Aorta (tissue), 5 donors: ENCODE measurements at regions not wholly inside any gene's neighbourhood (a gene's known extent, or its start where the extent isn't known, plus 50 kb on each side); places are given as distances from the start of the nearest gene placed in this dataset.

Experiments
- ATAC-seq: fragments of 200-7000 bp; cut with Tn5 transposase; one replicate; pipeline ENCODE4 v1.9.1; 2022; ENCODE audit warnings: moderate library complexity; ENCODE audit not compliant: low FRiP score
- DNase-seq, 2 donors: peaks; one replicate each; pipeline ENCODE4 v3.0.0-alpha.2; 2020
- H3K27ac ChIP-seq, 2 donors: one replicate each; pipeline ENCODE4 v1.5.1; 2013; ENCODE audit warnings: low read length in 2 of 2, mild to moderate bottlenecking in 2 of 2, moderate library complexity in 2 of 2, control low read depth in 1 of 2, inconsistent platforms in 1 of 2, low read depth in 1 of 2
- H3K27me3 ChIP-seq, 2 donors: one replicate each; pipeline ENCODE4 v1.6.1; 2013; ENCODE audit warnings: control low read depth in 1 of 2, low read length in 1 of 2, mild to moderate bottlenecking in 1 of 2, moderate library complexity in 1 of 2; ENCODE audit not compliant: insufficient read depth in 2 of 2, control insufficient read depth in 1 of 2
- H3K36me3 ChIP-seq, 2 donors: one replicate each; pipeline ENCODE4 v1.6.1; 2013; ENCODE audit warnings: control low read depth in 1 of 2, low read length in 1 of 2, mild to moderate bottlenecking in 1 of 2; ENCODE audit not compliant: insufficient read depth in 2 of 2, control insufficient read depth in 1 of 2
- H3K4me1 ChIP-seq, 2 donors: one replicate each; pipeline ENCODE4 v1.6.1; 2013; ENCODE audit warnings: low read length in 2 of 2, control low read depth in 1 of 2, mild to moderate bottlenecking in 1 of 2, moderate library complexity in 1 of 2; ENCODE audit not compliant: insufficient read depth in 2 of 2, control insufficient read depth in 1 of 2
- H3K4me3 ChIP-seq, 2 donors: one replicate each; pipeline ENCODE4 v1.5.1; 2013; ENCODE audit warnings: low read length in 2 of 2, control low read depth in 1 of 2, mild to moderate bottlenecking in 1 of 2
- H3K9me3 ChIP-seq: one replicate; pipeline ENCODE4 v1.6.1; 2013; ENCODE audit warnings: mild to moderate bottlenecking, low read length; ENCODE audit not compliant: control insufficient read depth
- WGBS, 2 donors: extraction: QIAGEN DNeasy Blood & Tissue Kit; methylation state at CpG; one replicate each; pipeline ENCODE4 v1.1.7; 2013; 5-methylcytosine and 5-hydroxymethylcytosine counted together
- intact Hi-C, 2 donors: fragments of 100-400 bp; cut with DNase I; formaldehyde crosslinking; loops; one replicate each; pipeline versions ENCODE4 v1.14.2 to v1.15.0; 2022
- donor health status: healthy with polysubstance abuse.
- donor health status: Bipolar disorder and iron deficiency.
- donor health status: DM: no; HTN: no; CAD: no.
- donor health status: DM: no; HTN: no; CAD: no.
- donor health status: DM: yes; HTN: yes; CAD: no.

DNA sequence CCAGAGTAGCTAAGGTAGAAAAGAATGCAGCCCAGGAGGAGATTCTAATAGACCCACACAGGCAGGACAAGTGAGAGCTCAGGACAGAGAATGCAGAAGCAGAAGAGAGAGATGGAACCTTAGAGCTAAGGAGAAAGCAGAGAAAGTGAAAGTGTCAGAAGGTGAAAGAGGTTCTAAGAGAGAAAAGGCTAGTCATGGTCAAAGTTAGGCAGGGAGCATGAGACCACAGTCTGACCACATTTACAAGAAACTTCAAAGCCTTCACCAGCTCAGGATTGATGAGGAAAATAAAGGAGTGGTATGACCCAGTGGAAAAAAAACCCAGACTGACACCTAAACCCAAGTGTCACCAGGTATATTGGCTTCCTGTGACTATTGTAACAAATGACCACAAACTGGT lies 131.8 kb upstream of the WDR11 start:
- H3K4me3 ChIP-seq, result no peak overlapping the region
- no peaks in the 10 kb centered on the region for H3K9me3 ChIP-seq
- H3K4me1 ChIP-seq, result no peaks in the 10 kb centered on the region
- no peaks in the 10 kb centered on the region for H3K36me3 ChIP-seq
- DNase-seq, result no peak
- intact Hi-C loops, result no loop called here
- ATAC-seq, result no peak
- H3K27ac ChIP-seq, result no peak overlapping the region
- peaks cover 0 to 2% of the 10 kb centered on the region in 2 donors for H3K27me3 ChIP-seq

DNA sequence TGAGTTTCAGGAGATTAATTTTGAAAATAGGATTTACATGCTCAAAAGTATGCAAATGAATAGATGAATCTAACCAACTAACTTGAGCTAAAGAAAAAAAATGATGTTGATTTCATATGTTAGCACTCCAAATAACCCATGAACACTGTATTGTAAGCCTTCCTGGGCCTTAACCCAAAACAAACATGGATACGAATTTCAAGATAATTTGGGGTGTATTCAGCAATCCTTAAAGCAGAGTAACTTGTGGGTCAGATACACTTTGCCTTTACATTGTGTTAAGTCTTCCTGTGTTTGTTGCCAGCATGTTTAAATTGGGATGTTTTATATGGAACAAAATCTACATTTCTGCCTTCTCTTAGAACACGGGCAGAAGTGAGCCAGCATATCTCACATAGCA lies 124.2 kb upstream of the WDR11 start:
- H3K4me3 ChIP-seq, result no peak overlapping the region
- H3K4me1 ChIP-seq, result no peaks in the 10 kb centered on the region
- H3K27ac ChIP-seq, result no peak overlapping the region
- H3K36me3 ChIP-seq, result no peaks in the 10 kb centered on the region
- 3 to 6% methylated on average over 2 of the region's 2 CpGs for WGBS, 2 donors
- H3K9me3 ChIP-seq, result no peaks in the 10 kb centered on the region
- no peak for DNase-seq
- no peak for ATAC-seq
- H3K27me3 ChIP-seq, result peaks cover 0 to 2% of the 10 kb centered on the region in 2 donors
- intact Hi-C loops, result no loop called here

DNA sequence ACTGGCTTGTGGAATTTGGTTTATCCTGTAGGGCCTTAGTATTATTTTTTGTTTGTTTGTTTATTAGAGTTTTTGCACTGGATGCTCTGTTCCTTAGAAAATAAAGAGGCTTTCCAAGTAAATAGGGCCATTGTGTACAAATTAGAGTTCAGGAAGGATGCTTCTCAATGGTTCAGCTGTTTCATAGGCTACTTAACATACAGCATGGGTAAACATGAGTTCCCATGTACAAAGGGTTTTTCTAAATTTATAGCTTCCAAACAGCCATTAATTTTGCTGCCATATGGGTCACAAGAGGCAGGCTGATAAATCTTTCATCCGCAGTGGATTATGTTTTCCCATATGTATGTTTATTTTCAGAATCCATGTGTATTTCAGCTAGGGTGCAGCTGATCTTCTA lies 121.6 kb upstream of the WDR11 start:
- no peak overlapping the region for H3K27ac ChIP-seq
- ATAC-seq (no peak), DNase-seq (no peak)
- WGBS, 2 donors, result 10 to 29% methylated on average over 1 of the region's 1 CpG
- intact Hi-C loops, result no loop called here
- H3K4me3 ChIP-seq, result no peak overlapping the region
- H3K9me3 ChIP-seq, result no peaks in the 10 kb centered on the region
- no peaks in the 10 kb centered on the region for H3K36me3 ChIP-seq
- no peaks in the 10 kb centered on the region for H3K27me3 ChIP-seq
- no peaks in the 10 kb centered on the region for H3K4me1 ChIP-seq

DNA sequence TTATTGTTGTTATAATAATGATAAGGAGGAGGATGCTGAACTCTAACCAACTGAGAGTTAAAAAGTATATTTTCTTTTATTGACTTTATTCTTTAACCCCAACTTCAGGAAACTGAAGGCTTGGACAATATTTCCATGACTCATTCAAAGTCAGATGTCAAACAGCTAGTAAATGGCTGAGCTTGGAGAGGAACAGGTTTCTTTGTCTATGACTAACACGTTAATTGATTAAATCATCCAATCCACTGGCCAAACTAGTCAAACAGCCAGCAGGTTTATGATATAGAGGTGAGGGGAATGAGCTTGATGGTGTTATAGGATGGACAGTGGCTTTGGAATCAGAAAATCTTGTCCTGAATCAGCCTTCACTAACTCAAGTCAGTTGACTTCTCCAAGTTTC lies 119.1 kb upstream of the WDR11 start:
- no peak overlapping the region for H3K4me3 ChIP-seq
- H3K9me3 ChIP-seq, result no peaks in the 10 kb centered on the region
- ATAC-seq, result no peak
- no peaks in the 10 kb centered on the region for H3K36me3 ChIP-seq
- H3K27me3 ChIP-seq, result no peaks in the 10 kb centered on the region
- WGBS, 2 donors, result 66 to 68% methylated on average over 1 of the region's 1 CpG
- DNase-seq, result no peak
- H3K4me1 ChIP-seq, result no peaks in the 10 kb centered on the region
- intact Hi-C loops, result no loop called here
- H3K27ac ChIP-seq, result no peak overlapping the region

DNA sequence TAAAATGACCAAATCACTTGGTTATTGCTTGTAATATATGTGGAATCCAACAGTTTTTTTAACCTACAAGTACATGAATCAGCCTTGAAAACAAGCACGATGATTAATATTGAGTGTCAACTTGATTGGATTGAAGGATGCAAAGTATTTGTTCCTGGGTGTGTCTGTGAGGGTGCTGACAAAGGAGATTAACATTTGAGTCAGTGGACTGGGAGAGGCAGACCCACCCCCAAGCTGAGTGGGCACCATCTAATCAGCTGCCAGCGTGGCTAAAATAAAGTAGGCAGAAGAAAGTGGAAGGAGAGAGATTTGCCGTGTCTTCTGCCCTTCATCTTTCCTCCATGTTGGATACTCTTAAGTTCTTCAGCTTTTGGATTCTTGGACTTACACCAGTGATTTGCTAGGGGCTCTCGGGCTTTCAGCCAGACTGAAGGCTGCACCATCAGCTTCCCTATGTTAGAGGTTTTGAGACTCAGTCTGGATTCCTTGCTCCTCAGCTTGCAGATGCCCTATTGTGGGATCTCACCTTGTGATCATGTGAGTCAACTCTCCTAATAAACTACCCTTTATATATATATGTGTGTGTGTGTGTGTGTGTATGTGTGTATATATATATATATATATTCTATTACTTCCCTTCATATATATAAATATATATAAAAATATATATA lies 118.4 kb upstream of the WDR11 start:
- ATAC-seq, result no peak
- intact Hi-C loops, result no loop called here
- no peak overlapping the region for H3K27ac ChIP-seq
- no peaks in the 10 kb centered on the region for H3K36me3 ChIP-seq
- H3K27me3 ChIP-seq, result no peaks in the 10 kb centered on the region
- no peak for DNase-seq
- H3K9me3 ChIP-seq, result no peaks in the 10 kb centered on the region
- H3K4me3 ChIP-seq, result no peak overlapping the region
- no peaks in the 10 kb centered on the region for H3K4me1 ChIP-seq
- 87 to 90% methylated on average over 4 of the region's 4 CpGs for WGBS, 2 donors

DNA sequence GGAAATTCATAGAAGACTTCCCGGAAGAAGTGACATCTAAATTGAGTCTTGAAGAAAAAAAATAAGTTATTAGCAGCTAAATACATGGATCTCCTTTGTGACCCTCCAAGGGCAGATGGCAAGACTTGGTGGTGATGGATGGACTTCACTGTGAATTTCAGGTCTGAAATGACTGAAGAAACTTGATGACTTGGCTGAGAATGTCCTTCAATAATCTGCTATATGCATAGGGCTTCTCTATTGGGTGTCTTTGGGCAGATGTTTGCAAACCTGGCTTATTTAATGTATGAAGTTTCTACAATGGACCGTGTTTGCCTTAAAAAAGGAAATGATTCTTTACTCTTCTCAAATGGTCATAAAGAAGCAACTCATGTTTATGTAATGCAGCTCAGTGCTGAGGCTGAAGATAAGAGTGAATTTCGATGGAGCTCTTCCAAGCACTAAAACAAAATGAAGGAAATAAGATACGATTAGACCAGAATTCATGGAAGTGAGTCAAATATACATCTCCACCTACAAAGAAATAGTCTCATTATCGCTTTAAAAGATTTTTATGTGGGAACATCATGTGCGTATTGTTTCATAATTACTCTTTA lies 116.6 kb upstream of the WDR11 start:
- DNase-seq, result no peak
- 57% methylated on average over 6 of the region's 6 CpGs for WGBS, 2 donors
- H3K27ac ChIP-seq, result no peak overlapping the region
- intact Hi-C loops, result no loop called here
- no peaks in the 10 kb centered on the region for H3K27me3 ChIP-seq
- H3K4me3 ChIP-seq, result no peak overlapping the region
- H3K9me3 ChIP-seq, result no peaks in the 10 kb centered on the region
- H3K36me3 ChIP-seq, result no peaks in the 10 kb centered on the region
- no peaks in the 10 kb centered on the region for H3K4me1 ChIP-seq
- ATAC-seq, result no peak

DNA sequence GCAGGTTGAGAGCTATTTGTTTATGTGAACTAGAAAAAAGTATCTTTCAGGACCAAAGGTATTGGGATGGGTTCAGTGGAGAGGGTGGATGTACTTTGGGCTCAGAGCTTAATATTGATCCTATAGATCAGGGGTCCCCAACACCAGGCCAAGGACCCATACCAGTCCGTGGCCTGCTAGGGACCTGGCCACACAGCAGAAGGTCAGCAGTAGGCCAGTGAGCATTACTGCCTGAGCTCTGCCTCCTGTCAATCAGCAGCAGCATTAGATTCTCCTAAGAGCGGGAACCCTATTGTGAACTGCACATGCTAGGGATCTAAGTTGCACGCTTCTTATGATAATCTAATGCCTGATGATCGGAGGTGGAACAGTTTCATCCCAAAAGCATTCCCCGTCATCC lies 115.8 kb upstream of the WDR11 start:
- Histone ChIP-seq H3K4me1 (no peaks in the 10 kb centered on the region), H3K27me3 (no peaks in the 10 kb centered on the region), H3K27ac (no peak overlapping the region), H3K36me3 (no peaks in the 10 kb centered on the region), H3K4me3 (no peak overlapping the region), H3K9me3 (no peaks in the 10 kb centered on the region)
- intact Hi-C loops, result no loop called here
- DNase-seq (no peak), ATAC-seq (peak; percentile 53)
- WGBS, 2 donors, result 89% methylated on average over 5 of the region's 5 CpGs

DNA sequence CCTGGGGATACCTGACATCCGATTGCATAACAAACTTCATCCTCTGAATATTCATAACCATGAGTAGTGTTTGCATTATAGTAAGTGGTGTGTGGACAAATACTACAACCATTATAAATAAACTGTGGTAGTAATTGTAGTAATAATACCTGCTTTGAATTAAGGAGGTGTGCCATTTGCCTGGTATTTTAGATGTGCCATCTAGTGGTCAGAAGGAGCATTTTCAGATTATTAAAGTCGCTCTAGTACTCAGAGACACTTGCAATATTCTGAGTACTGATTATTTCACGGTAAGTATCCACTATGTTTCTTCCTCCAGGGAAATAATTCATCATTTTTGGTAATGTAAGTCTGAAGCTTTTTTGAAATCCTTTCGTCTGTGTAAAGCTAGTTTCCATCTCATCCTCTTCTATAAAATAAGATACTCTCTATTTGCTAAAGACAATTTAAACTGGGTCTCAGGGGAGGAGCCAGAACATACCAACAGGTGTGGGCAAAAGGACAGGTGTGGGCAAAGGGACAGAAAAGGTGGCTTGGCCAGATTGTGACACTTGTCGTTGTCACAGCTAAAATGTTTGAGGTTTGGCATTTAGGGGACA lies 115.3 kb upstream of the WDR11 start:
- DNase-seq, result no peak
- H3K36me3 ChIP-seq, result no peaks in the 10 kb centered on the region
- no peaks in the 10 kb centered on the region for H3K27me3 ChIP-seq
- H3K27ac ChIP-seq, result no peak overlapping the region
- 51 to 56% methylated on average over 5 of the region's 5 CpGs for WGBS, 2 donors
- no peak overlapping the region for H3K4me3 ChIP-seq
- no peaks in the 10 kb centered on the region for H3K9me3 ChIP-seq
- H3K4me1 ChIP-seq, result no peaks in the 10 kb centered on the region
- intact Hi-C loops, result no loop called here
- ATAC-seq, result no peak

DNA sequence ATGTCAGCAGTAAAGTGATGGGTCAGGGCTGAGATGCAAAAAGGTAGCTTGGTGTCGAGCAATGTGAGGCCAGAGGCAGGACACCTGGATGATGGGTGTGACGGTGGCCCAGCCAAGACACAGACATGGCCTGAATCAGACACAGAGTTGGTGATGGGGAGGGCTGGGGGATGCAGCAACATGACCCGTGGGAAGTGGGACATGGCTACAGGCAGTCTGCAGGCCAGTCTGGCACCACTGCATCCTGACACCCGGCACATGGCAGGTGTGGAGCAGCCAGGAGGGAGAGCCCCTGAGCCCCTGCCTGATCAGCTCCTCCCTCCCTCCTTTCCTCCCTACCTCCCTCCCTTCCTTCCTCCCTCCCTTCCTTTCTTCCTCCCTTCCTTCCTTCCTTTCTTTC lies 114.8 kb upstream of the WDR11 start:
- 57 to 70% methylated on average over 3 to 4 of the region's 4 CpGs for WGBS, 2 donors
- Histone ChIP-seq H3K27ac (no peak overlapping the region), H3K36me3 (no peaks in the 10 kb centered on the region), H3K9me3 (no peaks in the 10 kb centered on the region), H3K27me3 (no peaks in the 10 kb centered on the region), H3K4me1 (no peaks in the 10 kb centered on the region), H3K4me3 (no peak overlapping the region)
- peak; percentile 51 for ATAC-seq
- no peak for DNase-seq
- intact Hi-C loops, result no loop called here
